ENCODE measurements at regions not wholly inside any gene's neighbourhood (a gene's known extent, or its start where the extent isn't known, plus 50 kb on each side); places are given as distances from the start of the nearest gene placed in this dataset.

GRCh38 chr12:127205781-127206555 is 1061.0 kb upstream of the TMEM132C start:
- Histone ChIP-seq H3K79me2 (ENCODE audit: control insufficient read depth, insufficient read depth, low read length) (no peaks in the 10 kb centered on the region), H3K36me3 (ENCODE audit: control insufficient read depth in 2 of 2, insufficient read depth in 2 of 2, low read length in 1 of 2) (no peaks in the 10 kb centered on the region), H3K4me3 (no peak overlapping the region), H4K20me1 (ENCODE audit: control insufficient read depth, insufficient read depth) (no peaks in the 10 kb centered on the region), H3K27me3 (replicated peaks in 1 of 2; ENCODE audit: control insufficient read depth in 2 of 2, insufficient read depth in 2 of 2, low read length in 1 of 2) (no peaks in the 10 kb centered on the region), H2AFZ (ENCODE audit: control insufficient read depth, low read depth, low read length) (no peak overlapping the region), H3K4me1 (ENCODE audit: control insufficient read depth, insufficient read depth, low read length) (no peaks in the 10 kb centered on the region), H3K9me3 (replicated peaks; ENCODE audit: control insufficient read depth, insufficient read depth, low read length) (no peaks in the 10 kb centered on the region), H3K27ac (ENCODE audit: control insufficient read depth, insufficient read depth) (no peak overlapping the region), H3K4me2 (ENCODE audit: control insufficient read depth, insufficient read depth) (no peak overlapping the region), H3K9ac (ENCODE audit: control insufficient read depth, insufficient read depth, low read length) (no peak overlapping the region)
- BruUV-seq (replicated peaks), result no TSS peak
- ChIA-PET CTCF (interaction anchor here (0.6 kb wide), 1 partner anchor 1060 kb away, joined by 3 read pairs; no protein-coding TSS in a partner anchor), POLR2A (no interaction called here), RAD21 (ENCODE audit: unreplicated experiment) (no interaction called here), SMC1A (ENCODE audit: uncharacterized antibody, unreplicated experiment) (interaction anchor here (1.0 kb wide), 1 partner anchor 21 kb away, joined by 4 read pairs; no protein-coding TSS in a partner anchor)
- ATAC-seq (no peak), DNase-seq (ENCODE audit: low read depth, low spot score) (no peak), FAIRE-seq (no peak)
- WGBS (ENCODE audit: insufficient coverage, insufficient replicate concordance, low lambda C conversion rate, missing lambda C conversion rate), result 0% methylated on average over 3 of the region's 3 CpGs
- in situ Hi-C loops (cut with MboI) (no loop called here), intact Hi-C loops (cut with micrococcal nuclease; ENCODE audit: unreplicated experiment) (no loop called here)
- TF ChIP-seq TAF1 (IDR thresholded peaks at IDR 0.05; ENCODE audit: borderline replicate concordance, low read depth, low read length), result no peak
- no peak for TF ChIP-seq ZBTB4 (CRISPR knock-in tag; IDR thresholded peaks at IDR 0.05)
- no peak for TF ChIP-seq TCF7 (IDR thresholded peaks at IDR 0.05; ENCODE audit: borderline replicate concordance)
- no peak for TF ChIP-seq RFX5 (IDR thresholded peaks at IDR 0.05; ENCODE audit: low read depth, low read length)
- TF ChIP-seq, protein P1, sequence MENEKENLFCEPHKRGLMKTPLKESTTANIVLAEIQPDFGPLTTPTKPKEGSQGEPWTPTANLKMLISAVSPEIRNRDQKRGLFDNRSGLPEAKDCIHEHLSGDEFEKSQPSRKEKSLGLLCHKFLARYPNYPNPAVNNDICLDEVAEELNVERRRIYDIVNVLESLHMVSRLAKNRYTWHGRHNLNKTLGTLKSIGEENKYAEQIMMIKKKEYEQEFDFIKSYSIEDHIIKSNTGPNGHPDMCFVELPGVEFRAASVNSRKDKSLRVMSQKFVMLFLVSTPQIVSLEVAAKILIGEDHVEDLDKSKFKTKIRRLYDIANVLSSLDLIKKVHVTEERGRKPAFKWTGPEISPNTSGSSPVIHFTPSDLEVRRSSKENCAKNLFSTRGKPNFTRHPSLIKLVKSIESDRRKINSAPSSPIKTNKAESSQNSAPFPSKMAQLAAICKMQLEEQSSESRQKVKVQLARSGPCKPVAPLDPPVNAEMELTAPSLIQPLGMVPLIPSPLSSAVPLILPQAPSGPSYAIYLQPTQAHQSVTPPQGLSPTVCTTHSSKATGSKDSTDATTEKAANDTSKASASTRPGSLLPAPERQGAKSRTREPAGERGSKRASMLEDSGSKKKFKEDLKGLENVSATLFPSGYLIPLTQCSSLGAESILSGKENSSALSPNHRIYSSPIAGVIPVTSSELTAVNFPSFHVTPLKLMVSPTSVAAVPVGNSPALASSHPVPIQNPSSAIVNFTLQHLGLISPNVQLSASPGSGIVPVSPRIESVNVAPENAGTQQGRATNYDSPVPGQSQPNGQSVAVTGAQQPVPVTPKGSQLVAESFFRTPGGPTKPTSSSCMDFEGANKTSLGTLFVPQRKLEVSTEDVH (IDR thresholded peaks at IDR 0.05; ENCODE audit: low read depth, partially characterized antibody), result no peak
- no peak for TF ChIP-seq NKRF (conservative IDR thresholded peaks at IDR 0.05)
- no peak for TF ChIP-seq SMAD5 (IDR thresholded peaks at IDR 0.05; ENCODE audit: low read depth)
- TF ChIP-seq WRNIP1 (IDR thresholded peaks at IDR 0.05; ENCODE audit: borderline replicate concordance, low read depth, low read length), result no peak
- no peak for TF ChIP-seq CEBPZ (IDR thresholded peaks at IDR 0.05; ENCODE audit: low read depth, low read length)
- TF ChIP-seq ZNF217 (IDR thresholded peaks at IDR 0.05), result no peak
- TF ChIP-seq ATF7 (IDR thresholded peaks at IDR 0.05; ENCODE audit: low read depth), result no peak
- TF ChIP-seq GABPA (IDR thresholded peaks at IDR 0.05; ENCODE audit: low read depth), result no peak
